ENCODE measurements at regions not wholly inside any gene's neighbourhood (a gene's known extent, or its start where the extent isn't known, plus 50 kb on each side); places are given as distances from the start of the nearest gene placed in this dataset.

DNA sequence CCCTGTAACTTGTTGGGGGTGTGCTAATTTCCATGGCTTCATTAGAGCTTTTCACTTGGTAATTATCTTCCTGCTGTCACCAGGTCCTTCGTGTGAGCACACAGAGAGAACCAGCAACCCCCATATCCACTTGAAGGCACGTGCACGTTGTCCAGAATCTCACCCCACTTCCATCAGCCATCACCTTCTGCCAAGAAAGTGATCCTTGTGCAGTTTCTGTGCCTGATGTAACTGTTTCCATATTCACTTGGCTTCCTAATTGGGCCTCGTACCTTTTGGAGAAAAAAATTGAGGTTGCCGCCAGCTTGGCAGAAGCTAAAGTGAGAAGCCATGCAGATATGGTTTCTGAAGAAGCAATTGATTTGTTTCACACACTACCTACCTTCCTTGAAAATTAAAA is 153.7 kb upstream of the TSHZ2 start:
- no peak for DNase-seq (ENCODE audit: low spot score)

GRCh38 chr20:52817981-52818380 is 154.2 kb upstream of the TSHZ2 start:
- no peak for DNase-seq (ENCODE audit: low spot score)

DNA sequence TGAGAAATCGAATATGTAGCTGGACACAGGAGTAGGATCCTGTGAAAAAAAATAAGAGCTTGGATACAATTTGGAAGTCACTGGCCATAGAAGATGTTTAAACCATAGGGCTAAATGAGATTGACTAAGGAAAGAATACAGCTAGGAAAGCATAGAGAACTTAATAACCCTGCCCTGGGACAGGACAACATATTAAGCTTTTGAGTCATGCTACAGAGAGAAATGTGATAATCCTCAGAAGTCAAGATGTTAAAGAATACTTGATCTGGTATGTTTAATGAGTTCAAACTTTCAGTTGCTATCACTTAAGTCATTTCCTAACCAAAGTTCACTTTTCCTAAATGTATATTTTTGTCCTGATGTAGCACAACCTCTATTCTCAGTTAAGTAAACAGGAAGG is 154.6 kb upstream of the TSHZ2 start:
- DNase-seq (ENCODE audit: low spot score), result no peak

DNA sequence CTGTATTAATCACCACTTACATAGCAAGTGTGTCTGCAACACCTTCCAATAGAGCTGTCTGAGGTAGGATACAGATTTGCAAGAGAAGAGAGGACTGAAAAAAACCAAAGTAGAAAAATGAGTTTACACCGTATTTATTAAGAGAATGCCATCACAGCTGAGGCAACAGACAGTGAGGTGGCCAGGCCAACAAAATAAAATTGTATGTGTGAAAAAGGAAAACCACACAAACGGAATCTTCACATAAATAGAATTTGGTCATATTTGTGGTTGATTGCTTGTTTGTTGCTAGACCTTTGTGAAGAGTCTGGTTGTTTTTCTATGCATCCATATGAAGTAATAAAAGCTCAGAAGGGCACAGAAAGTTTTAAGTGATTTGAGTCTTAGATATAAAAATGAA is 157.8 kb upstream of the TSHZ2 start:
- DNase-seq (ENCODE audit: low spot score), result no peak

GRCh38 chr20:52812231-52812847 is 159.8 kb upstream of the TSHZ2 start:
- DNase-seq (ENCODE audit: low spot score), result no peak

GRCh38 chr20:52809003-52809402 is 163.2 kb upstream of the TSHZ2 start:
- DNase-seq (ENCODE audit: low spot score), result no peak

DNA sequence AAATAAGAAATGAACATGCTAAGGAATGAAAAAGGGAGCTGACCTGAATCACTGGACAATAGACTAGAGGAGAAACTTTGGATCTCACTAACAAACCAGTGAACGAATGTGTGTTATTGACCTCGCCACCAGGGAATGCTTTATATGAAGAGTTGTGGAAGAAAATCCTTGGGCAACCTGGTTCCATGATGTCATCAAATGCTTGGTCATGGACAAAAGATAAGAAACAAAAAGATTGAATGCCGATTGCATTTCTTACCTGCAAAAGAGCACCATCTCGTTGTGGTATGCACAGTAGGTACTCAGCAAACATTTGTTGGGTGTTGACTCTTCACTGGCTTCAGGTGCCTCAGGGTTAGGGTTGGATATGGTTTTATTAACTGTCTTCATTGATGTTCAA is 165.2 kb upstream of the TSHZ2 start:
- DNase-seq (ENCODE audit: low spot score), result no peak

- DNase-seq (ENCODE audit: low spot score), result no peak
Measured at GRCh38 chr20:52805843-52806242, 166.3 kb upstream of the TSHZ2 start.

DNA sequence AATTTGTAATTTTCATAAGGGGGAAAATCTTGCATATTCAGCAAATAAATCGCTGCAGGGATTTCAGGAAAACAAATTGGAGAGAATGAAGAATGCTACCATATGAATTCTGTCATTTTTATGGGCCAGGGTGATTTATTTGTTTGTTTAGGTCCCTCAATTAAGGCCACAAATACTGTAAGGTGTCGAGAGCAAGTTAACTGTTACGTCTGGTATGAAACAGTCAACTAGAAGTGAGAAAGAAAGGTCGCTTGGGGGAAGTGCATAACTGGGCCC is 166.9 kb upstream of the TSHZ2 start:
- no peak for DNase-seq (ENCODE audit: low spot score)

DNA sequence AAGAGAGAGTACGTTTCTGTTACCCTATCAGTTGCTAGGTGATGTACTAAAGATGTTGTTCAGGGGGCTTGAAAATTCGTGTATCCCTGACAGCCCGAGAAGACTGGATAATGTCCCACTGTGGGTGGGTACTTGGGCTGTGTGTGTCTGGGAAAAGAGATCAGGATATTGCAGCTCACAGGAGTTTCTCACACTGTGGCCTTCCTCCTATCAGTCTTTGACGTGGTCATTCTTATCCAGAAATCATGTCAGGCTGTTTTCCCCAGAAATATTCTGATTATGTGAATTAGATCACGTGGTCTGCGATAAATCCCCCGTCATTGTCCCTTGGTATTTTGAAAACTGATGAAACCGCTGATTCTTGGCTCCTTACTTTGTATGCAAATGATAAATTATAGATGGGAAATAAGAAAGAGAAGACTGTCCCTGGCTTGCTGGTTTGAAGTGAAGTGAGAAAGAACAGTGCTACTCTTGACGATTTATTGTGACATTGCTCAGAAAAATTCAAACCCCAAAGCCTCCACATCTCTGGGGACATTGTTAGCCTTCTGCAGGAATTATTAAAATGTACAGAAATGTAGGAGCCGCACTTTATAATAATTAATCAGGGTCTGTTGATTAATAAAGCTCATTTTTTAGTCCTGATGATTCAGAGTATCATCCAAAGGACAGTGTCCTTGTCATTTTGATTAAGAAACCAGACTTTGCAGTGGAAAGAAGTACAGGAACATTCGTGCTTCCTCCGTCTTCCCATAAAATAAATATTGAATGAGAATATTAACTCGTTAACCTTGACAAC is 167.5 kb upstream of the TSHZ2 start:
- no peak for DNase-seq (ENCODE audit: low spot score)

DNA sequence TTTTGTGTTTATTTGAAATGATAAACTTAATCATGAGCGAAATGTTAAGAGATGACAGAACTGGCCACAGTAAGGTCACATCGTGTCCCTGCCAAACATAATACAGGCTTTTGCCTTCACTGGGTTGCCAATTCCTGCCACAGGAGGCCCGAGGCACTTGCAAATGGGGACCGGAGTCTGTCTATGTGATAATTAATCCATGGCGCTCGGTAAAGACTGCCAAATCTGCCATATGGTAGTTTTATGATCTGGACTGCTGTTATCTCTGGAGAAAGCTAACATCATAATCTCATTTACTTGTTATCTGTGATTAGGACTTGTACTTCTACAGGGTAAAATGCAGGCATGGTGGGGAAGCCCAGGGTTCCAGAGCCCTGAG is 170.5 kb upstream of the TSHZ2 start:
- no peak for DNase-seq (ENCODE audit: low spot score)

DNA sequence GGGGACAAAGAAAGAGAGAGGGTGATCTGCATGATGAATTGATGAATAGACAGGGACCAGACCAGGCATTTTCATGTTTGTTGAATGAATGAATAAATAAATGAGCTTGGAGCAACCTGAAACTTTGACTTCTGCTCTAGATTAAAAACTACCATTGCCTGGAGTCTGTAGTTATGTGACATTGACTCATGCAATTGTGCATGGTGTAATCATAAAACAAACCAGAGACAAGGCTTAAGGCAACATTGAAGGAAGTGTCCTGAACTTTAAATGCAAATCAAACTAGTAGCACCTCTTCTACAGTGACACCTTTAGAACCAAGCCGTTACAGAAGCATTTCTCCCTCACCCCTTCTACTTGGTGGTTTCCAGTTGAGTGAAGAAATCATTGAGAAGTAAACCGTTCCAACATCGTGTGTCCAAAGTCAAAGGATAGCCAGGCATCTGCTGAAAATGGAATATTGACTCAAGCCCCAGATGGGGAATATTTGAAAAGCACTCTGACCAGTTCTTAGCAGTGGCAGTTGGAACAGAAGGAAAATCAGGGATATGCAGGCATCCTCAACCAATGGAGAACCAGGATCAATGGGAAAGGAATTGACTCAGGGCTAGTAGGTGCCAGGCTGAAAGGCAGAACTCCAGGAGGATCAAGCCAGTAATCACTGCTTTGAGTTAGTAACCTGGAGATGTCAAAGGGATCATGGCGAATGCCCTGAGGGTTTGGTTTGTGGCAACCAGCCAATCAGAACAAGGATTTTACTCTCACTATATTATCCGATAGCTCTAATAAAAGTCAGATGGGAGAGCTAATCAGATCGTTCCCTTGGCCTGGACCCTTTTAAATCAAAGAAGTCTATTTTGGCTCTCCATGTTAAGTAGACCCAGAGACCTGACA is 171.2 kb upstream of the TSHZ2 start:
- no peak for DNase-seq (ENCODE audit: low spot score)

DNA sequence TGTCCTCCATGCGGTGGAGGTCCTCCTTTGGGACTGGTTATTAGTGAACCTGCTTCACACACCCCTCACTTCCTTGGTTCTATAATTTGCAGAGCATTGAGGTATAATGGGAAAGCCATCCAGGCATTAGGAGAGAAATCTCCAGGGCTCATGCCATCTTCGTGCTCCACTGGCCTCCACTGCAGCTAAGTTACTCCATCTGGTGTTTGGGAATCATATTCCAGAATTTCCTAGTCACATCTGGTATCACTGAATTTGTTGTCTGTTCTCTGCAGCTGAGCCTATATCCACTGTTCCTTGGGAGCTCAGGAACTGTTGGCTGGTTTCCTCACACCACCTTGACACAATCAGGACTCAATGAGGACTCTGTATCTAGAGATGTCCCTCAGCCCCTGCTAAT is 173.0 kb upstream of the TSHZ2 start:
- DNase-seq (ENCODE audit: low spot score), result no peak

DNA sequence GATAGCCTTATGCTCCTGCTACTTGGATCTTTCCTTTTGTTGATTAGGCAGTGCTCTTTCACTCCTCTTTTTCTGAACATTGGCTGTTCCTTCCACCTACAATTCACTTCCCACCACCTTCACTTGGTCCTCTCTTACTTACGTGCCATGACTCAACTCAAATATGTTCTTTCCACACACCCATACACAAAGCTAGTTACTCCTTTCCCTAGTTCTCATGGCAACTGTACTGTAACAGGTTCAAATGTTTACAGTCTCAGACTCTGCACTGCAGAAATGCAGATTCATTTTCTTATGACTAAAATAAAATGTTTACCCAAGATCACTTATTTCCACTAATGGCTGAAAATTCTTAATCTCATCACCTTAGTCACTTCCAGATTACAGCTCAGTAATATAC is 174.0 kb upstream of the TSHZ2 start:
- DNase-seq (ENCODE audit: low spot score), result no peak

GRCh38 chr20:52794853-52795252 is 177.3 kb upstream of the TSHZ2 start:
- DNase-seq (ENCODE audit: low spot score), result no peak

DNA sequence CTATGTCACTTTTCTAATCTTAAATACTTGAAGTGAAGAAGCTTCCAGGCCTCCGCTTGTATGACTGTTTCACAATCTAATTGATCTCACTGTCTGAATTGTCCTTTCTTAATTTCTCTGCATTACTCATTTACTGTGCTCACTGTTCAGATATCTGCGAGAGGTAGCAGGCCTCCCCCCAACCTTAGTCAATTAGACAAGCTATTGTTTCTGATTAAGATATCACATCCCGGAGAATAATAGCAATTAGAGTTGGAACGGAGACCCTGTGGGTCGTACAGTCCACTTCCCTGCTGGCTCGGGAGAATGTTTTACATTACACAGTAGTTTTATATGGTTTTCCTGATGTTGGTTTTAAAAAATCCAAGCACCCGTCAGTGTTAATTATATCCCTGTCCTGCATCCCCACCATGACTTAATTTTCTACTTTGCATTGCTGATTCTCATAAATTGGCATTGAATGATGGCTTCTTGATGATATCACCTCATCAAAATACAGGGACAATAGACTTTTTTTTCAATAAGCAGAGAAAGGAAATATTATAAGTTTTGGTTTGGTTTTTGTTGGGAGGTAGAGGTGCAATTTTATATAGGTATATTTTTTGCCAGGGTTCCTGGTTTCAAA is 178.7 kb upstream of the TSHZ2 start:
- DNase-seq (ENCODE audit: low spot score), result no peak

- no peak for DNase-seq (ENCODE audit: low spot score)
Measured at GRCh38 chr20:52791091-52791490, 181.1 kb upstream of the TSHZ2 start.

GRCh38 chr20:52789716-52790115 is 182.4 kb upstream of the TSHZ2 start:
- DNase-seq (ENCODE audit: low spot score), result no peak

DNA sequence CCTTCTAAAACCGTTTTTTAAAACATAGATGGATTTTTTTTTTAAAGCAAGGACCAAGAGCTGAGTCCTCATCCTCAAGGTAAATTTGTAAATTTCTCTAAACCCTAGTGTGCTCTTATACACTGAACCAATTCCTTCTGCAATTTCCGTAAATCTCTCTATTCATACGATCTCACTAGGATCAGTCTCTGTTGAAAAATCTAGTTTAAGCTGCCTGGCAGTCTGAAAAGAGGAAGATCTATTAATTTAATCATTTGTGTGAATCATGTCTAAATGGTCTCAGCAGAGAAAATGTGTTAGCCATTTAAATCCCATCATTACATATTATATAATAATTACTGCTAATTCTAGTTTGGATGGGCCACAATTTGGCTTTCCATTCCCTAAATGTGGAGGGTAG is 184.2 kb upstream of the TSHZ2 start:
- DNase-seq (ENCODE audit: low spot score), result no peak

- DNase-seq (ENCODE audit: low spot score), result no peak
Measured at GRCh38 chr20:52787216-52787615, 184.9 kb upstream of the TSHZ2 start.

DNA sequence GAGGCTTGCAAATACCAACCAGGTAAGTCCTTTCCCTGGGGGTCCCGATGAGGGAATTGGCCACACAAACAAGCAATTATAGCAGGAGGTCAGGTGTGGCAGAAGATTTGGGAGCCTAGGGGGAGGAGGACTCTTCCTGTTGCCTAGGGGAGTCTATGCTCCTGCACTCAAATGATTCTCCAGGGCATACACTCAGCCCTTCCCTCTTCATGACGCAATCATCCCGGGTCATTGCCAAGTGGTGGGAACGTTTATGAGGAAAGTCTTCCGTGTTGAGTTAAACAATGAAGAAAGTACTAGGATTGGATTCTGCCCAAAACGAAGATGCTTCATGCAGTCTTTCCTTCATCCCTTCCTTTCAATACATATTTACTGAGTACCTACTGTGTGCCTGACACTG is 186.5 kb upstream of the TSHZ2 start:
- no peak for DNase-seq (ENCODE audit: low spot score)

DNA sequence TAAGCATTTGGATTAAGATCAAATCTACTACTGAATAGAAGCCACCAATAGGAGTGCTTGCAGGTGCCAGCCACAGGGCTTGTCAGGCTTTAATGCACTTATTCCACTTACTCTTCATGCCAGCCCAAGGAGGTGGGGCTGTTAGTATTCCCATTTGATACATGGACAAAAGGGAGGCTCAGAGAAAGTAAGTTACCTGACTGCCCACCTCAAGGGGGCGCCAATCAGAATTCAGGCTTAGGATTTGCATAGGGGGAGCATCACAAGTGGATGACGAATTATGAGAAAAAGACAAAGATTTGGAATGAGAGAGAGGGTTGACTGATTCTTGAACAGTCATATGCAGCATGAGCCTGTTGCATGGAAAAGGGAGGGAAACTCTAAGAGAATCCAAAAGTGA is 188.4 kb upstream of the TSHZ2 start:
- DNase-seq (ENCODE audit: low spot score), result no peak

GRCh38 chr20:52780462-52780861 is 191.7 kb upstream of the TSHZ2 start:
- no peak for DNase-seq (ENCODE audit: low spot score)
